Stimulated activated CD8-positive, alpha-beta memory T cell treated with anti-CD3 and anti-CD28 coated beads, Interleukin-15, amount 100 ng/mL, for 24 hours (primary cell): ENCODE measurements at regions not wholly inside any gene's neighbourhood (a gene's known extent, or its start where the extent isn't known, plus 50 kb on each side); places are given as distances from the start of the nearest gene placed in this dataset.
"Not testable (repeated sequence)": the region's sequence is repeated elsewhere in the genome, so short reads cannot be mapped to it uniquely, and the experiment has no call there.

Experiments used
- DNase-seq: peaks from one replicate; pipeline ENCODE4 v3.0.0-alpha.2; 2020; ENCODE audit warnings: low read depth

- DNase-seq = no peak
Observed at GRCh38 chr2:118464546-118465265, 376.4 kb downstream of the INSIG2 start.

- no peak for DNase-seq
Observed at GRCh38 chr2:118464046-118464445, 375.8 kb downstream of the INSIG2 start.

GRCh38 chr2:118460425-118460824 is 372.2 kb downstream of the INSIG2 start:
- DNase-seq = no peak

GRCh38 chr2:118459426-118459825 is 371.2 kb downstream of the INSIG2 start:
- no peak for DNase-seq

- no peak for DNase-seq
Observed at GRCh38 chr2:118457951-118458350, 369.7 kb downstream of the INSIG2 start.

GRCh38 chr2:118449401-118449800 is 361.1 kb downstream of the INSIG2 start:
- no peak for DNase-seq

GRCh38 chr2:118443596-118443995 is 355.3 kb downstream of the INSIG2 start:
- DNase-seq = no peak

- DNase-seq = no peak
Observed at GRCh38 chr2:118442996-118443553, 354.8 kb downstream of the INSIG2 start.

- no peak for DNase-seq
Observed at GRCh38 chr2:118442046-118442445, 353.8 kb downstream of the INSIG2 start.

GRCh38 chr2:118440404-118441098 is 352.3 kb downstream of the INSIG2 start:
- DNase-seq = no peak

GRCh38 chr2:118437501-118437900 is 349.2 kb downstream of the INSIG2 start:
- DNase-seq = no peak

- DNase-seq = no peak
Observed at GRCh38 chr2:118431997-118432396, 343.7 kb downstream of the INSIG2 start.

GRCh38 chr2:118431586-118431985 is 343.3 kb downstream of the INSIG2 start:
- DNase-seq = no peak

GRCh38 chr2:118431165-118431517 is 342.9 kb downstream of the INSIG2 start:
- no peak for DNase-seq

GRCh38 chr2:118430510-118431164 is 342.4 kb downstream of the INSIG2 start:
- no peak for DNase-seq

- no peak for DNase-seq
Observed at GRCh38 chr2:118425191-118425590, 336.9 kb downstream of the INSIG2 start.

- DNase-seq = no peak
Observed at GRCh38 chr2:118423776-118424175, 335.5 kb downstream of the INSIG2 start.

GRCh38 chr2:118421648-118422047 is 333.4 kb downstream of the INSIG2 start:
- no peak for DNase-seq

GRCh38 chr2:118417406-118418120 is 329.3 kb downstream of the INSIG2 start:
- DNase-seq = no peak

GRCh38 chr2:118415186-118415585 is 326.9 kb downstream of the INSIG2 start:
- DNase-seq = not testable (repeated sequence)

GRCh38 chr2:118403658-118404451 is 315.6 kb downstream of the INSIG2 start:
- DNase-seq = no peak
